ENCODE measurements at regions not wholly inside any gene's neighbourhood (a gene's known extent, or its start where the extent isn't known, plus 50 kb on each side); places are given as distances from the start of the nearest gene placed in this dataset.

- no peak for TF ChIP-seq ZNF248 (tag by site-specific recombination; IDR thresholded peaks at IDR 0.05)
- no peak for TF ChIP-seq ZSCAN30 (tag by site-specific recombination; IDR thresholded peaks at IDR 0.05)
- TF ChIP-seq ZNF274 (IDR thresholded peaks at IDR 0.05; ENCODE audit: low read length), result no peak
- no peak for TF ChIP-seq ZNF274 (tag by site-specific recombination; IDR thresholded peaks at IDR 0.05; ENCODE audit: borderline replicate concordance)
- TF ChIP-seq ZNF146 (tag by site-specific recombination; IDR thresholded peaks at IDR 0.05), result no peak
- TF ChIP-seq ZNF600 (tag by site-specific recombination; IDR thresholded peaks at IDR 0.05), result no peak
- no peak for TF ChIP-seq ZNF223 (tag by site-specific recombination; IDR thresholded peaks at IDR 0.05)
- TF ChIP-seq, protein P1, sequence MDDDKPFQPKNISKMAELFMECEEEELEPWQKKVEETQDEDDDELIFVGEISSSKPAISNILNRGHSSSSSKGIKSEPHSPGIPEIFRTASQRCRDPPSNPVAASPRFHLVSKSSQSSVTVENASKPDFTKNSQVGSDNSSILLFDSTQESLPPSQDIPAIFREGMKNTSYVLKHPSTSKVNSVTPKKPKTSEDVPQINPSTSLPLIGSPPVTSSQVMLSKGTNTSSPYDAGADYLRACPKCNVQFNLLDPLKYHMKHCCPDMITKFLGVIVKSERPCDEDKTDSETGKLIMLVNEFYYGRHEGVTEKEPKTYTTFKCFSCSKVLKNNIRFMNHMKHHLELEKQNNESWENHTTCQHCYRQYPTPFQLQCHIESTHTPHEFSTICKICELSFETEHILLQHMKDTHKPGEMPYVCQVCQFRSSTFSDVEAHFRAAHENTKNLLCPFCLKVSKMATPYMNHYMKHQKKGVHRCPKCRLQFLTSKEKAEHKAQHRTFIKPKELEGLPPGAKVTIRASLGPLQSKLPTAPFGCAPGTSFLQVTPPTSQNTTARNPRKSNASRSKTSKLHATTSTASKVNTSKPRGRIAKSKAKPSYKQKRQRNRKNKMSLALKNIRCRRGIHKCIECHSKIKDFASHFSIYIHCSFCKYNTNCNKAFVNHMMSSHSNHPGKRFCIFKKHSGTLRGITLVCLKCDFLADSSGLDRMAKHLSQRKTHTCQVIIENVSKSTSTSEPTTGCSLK (tag by site-specific recombination; IDR thresholded peaks at IDR 0.05), result no peak
- no peak for TF ChIP-seq PRDM4 (tag by site-specific recombination; IDR thresholded peaks at IDR 0.05)
- TF ChIP-seq ELK4 (IDR thresholded peaks at IDR 0.05; ENCODE audit: borderline replicate concordance, low read depth, low read length), result no peak
- TF ChIP-seq YY1 (tag by site-specific recombination; IDR thresholded peaks at IDR 0.05), result no peak
- no peak for TF ChIP-seq ZNF707 (tag by site-specific recombination; IDR thresholded peaks at IDR 0.05)
- TF ChIP-seq SP7 (tag by site-specific recombination; IDR thresholded peaks at IDR 0.05), result no peak
- TF ChIP-seq, protein P2, sequence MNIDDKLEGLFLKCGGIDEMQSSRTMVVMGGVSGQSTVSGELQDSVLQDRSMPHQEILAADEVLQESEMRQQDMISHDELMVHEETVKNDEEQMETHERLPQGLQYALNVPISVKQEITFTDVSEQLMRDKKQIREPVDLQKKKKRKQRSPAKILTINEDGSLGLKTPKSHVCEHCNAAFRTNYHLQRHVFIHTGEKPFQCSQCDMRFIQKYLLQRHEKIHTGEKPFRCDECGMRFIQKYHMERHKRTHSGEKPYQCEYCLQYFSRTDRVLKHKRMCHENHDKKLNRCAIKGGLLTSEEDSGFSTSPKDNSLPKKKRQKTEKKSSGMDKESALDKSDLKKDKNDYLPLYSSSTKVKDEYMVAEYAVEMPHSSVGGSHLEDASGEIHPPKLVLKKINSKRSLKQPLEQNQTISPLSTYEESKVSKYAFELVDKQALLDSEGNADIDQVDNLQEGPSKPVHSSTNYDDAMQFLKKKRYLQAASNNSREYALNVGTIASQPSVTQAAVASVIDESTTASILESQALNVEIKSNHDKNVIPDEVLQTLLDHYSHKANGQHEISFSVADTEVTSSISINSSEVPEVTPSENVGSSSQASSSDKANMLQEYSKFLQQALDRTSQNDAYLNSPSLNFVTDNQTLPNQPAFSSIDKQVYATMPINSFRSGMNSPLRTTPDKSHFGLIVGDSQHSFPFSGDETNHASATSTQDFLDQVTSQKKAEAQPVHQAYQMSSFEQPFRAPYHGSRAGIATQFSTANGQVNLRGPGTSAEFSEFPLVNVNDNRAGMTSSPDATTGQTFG (tag by site-specific recombination; IDR thresholded peaks at IDR 0.05; ENCODE audit: borderline replicate concordance), result no peak
- no peak for TF ChIP-seq ZBTB6 (tag by site-specific recombination; IDR thresholded peaks at IDR 0.05)
- TF ChIP-seq PRDM1 (tag by site-specific recombination; IDR thresholded peaks at IDR 0.05), result no peak
- no peak for TF ChIP-seq ZSCAN5A (tag by site-specific recombination; IDR thresholded peaks at IDR 0.05)
- H3K4me3 ChIP-seq (ENCODE audit: low read depth, low read length), result no peak overlapping the region
- no peaks in the 10 kb centered on the region for H3K9me3 ChIP-seq (ENCODE audit: control insufficient read depth, insufficient read depth, low read depth, low read length)
- CTCF ChIA-PET, result no interaction called here
- POLR2A ChIA-PET, result no interaction called here
- no peaks in the 10 kb centered on the region for H3K4me1 ChIP-seq (ENCODE audit: control insufficient read depth, insufficient read depth, low read length)
- H3K27ac ChIP-seq (ENCODE audit: extremely low read depth, low read depth, low read length), result no peak overlapping the region
- H3K36me3 ChIP-seq (ENCODE audit: control insufficient read depth in 2 of 2, insufficient read depth in 1 of 2, low read length in 2 of 2), result no peaks in the 10 kb centered on the region
Measured at GRCh38 chr18:28560331-28560730, 383.4 kb upstream of the CDH2 start.
